HepG2 (cell line): ENCODE measurements at regions not wholly inside any gene's neighbourhood (a gene's known extent, or its start where the extent isn't known, plus 50 kb on each side); places are given as distances from the start of the nearest gene placed in this dataset.

Experiments used
- ATAC-seq: fragments of 200-7000 bp; cut with Tn5 transposase; 3 replicates; pipeline ENCODE4 v1.9.1; 2020; ENCODE audit warnings: mild to moderate bottlenecking, moderate library complexity
- BruUV-seq: library from RNA; stranded (reverse); fragments of 400-500 nt; replicated peaks from 2 replicates; lab custom pipeline; 2021; lab: Mats Ljungman, UMichigan
- CTCF ChIA-PET: fragments of 300-600 bp; formaldehyde crosslinking; extraction: SDS; loops from one replicate; lab custom pipeline; 2021; ENCODE audit warnings: low total read pairs, inconsistent platforms, low intra/inter-chr PET ratio; lab: Yijun Ruan, JAX
- POLR2A ChIA-PET: fragments of 350-600 bp; sonication (Branson Sonifier 250); formaldehyde crosslinking; loops from one replicate; lab custom pipeline; 2020; ENCODE audit warnings: antibody characterized with exemption, inconsistent platforms; lab: Yijun Ruan, JAX
- DNase-seq: peaks from one replicate; pipeline ENCODE4 v3.0.0-alpha.2; 2015; ENCODE audit warnings: low spot score
- FAIRE-seq: peaks from 3 replicates; lab custom pipeline; 2011; peaks lifted over from hg19 to GRCh38; lab: Jason Lieb, UNC
- H2AFZ ChIP-seq: one replicate; pipeline ENCODE4 v1.6.1; 2011; ENCODE audit warnings: low read length, inconsistent platforms
- H3K27ac ChIP-seq: fragments of 300-600 bp; 3 replicates; pipeline ENCODE4 v1.8.0; 2011; ENCODE audit warnings: mixed run types, mild to moderate bottlenecking, mixed read lengths, low read length, inconsistent platforms; ENCODE audit not compliant: insufficient read depth; ENCODE audit errors: extremely low read length
- H3K27me3 ChIP-seq, 2 experiments: fragments of 200-600 bp in 1 of 2; 2 replicates in 1 of 2; 3 replicates in 1 of 2; pipeline versions ENCODE4 v1.6.0 to v1.8.0; 2011; ENCODE audit warnings: low read length in 2 of 2, mild to moderate bottlenecking in 2 of 2, moderate library complexity in 2 of 2, inconsistent platforms in 1 of 2; ENCODE audit not compliant: insufficient read depth in 2 of 2, control insufficient read depth in 1 of 2
- H3K36me3 ChIP-seq, 2 experiments: fragments of 200-600 bp in 1 of 2; replicated peaks in 1 of 2; 2 replicates in 1 of 2; 3 replicates in 1 of 2; pipeline versions ENCODE4 v1.5.1 to v1.8.0; 2011; ENCODE audit warnings: low read length in 2 of 2, inconsistent platforms in 1 of 2; ENCODE audit not compliant: insufficient read depth in 2 of 2, control insufficient read depth in 1 of 2
- H3K4me1 ChIP-seq: 2 replicates; pipeline ENCODE4 v1.5.1; 2012; ENCODE audit warnings: low read length, inconsistent platforms; ENCODE audit not compliant: insufficient read depth
- H3K4me2 ChIP-seq: 2 replicates; pipeline ENCODE4 v1.6.0; 2011; ENCODE audit warnings: low read depth, low read length, inconsistent platforms
- H3K4me3 ChIP-seq, 3 experiments: fragments of 200-600 bp in 1 of 3; sonication (generic), shearing (Covaris generic) in 1 of 3; replicated peaks in 1 of 3; 2 replicates each; pipeline ENCODE4 v1.5.1; 2011 to 2016; ENCODE audit warnings: low read length in 3 of 3, inconsistent platforms in 2 of 3, low read depth in 2 of 3, mild to moderate bottlenecking in 2 of 3, control low read depth in 1 of 3, mixed read lengths in 1 of 3; ENCODE audit not compliant: insufficient read depth in 1 of 3
- H3K79me2 ChIP-seq: one replicate; pipeline ENCODE4 v1.6.1; 2011; ENCODE audit warnings: low read length, inconsistent platforms; ENCODE audit not compliant: insufficient read depth
- H3K9ac ChIP-seq: 2 replicates; pipeline ENCODE4 v1.6.0; 2011; ENCODE audit warnings: mild to moderate bottlenecking, low read depth, low read length, inconsistent platforms; ENCODE audit not compliant: insufficient read depth
- H3K9me3 ChIP-seq: 2 replicates; pipeline ENCODE4 v1.5.1; 2012; ENCODE audit warnings: mild to moderate bottlenecking, low read length
- H4K20me1 ChIP-seq: 2 replicates; pipeline ENCODE4 v1.6.0; 2011; ENCODE audit warnings: inconsistent platforms, mild to moderate bottlenecking, low read length, moderate library complexity; ENCODE audit not compliant: insufficient read depth
- DNMT1 ChIP-seq: sonication (generic); formaldehyde crosslinking; IDR thresholded peaks from 2 replicates; pipeline ENCODE4 v1.5.1; 2020; ENCODE audit warnings: mild to moderate bottlenecking, missing genetic modification reagents
- HINFP ChIP-seq: sonication (generic); formaldehyde crosslinking; IDR thresholded peaks from 2 replicates; pipeline ENCODE4 v1.4.0; 2020; ENCODE audit warnings: low read depth, mild to moderate bottlenecking, missing genetic modification reagents
- PCBP1 ChIP-seq: fragments of 200-400 bp; formaldehyde crosslinking; IDR thresholded peaks from 2 replicates; pipeline ENCODE4 v1.6.1; 2017; ENCODE audit warnings: mild to moderate bottlenecking, low read depth, low read length, borderline replicate concordance
- RBM22 ChIP-seq: fragments of 200-400 bp; formaldehyde crosslinking; optimal IDR thresholded peaks from 2 replicates; pipeline ENCODE3; 2017; ENCODE audit warnings: mild to moderate bottlenecking, low read length, moderate library complexity
- TSC22D2 ChIP-seq: sonication (generic); formaldehyde crosslinking; IDR thresholded peaks from 2 replicates; pipeline ENCODE4 v1.5.1; 2020; ENCODE audit warnings: missing genetic modification reagents, mild to moderate bottlenecking, borderline replicate concordance
- ZSCAN20 ChIP-seq: sonication (generic); formaldehyde crosslinking; IDR thresholded peaks from 2 replicates; pipeline ENCODE4 v1.4.0; 2020; ENCODE audit warnings: missing genetic modification reagents, mild to moderate bottlenecking, borderline replicate concordance
- ZUFSP ChIP-seq: sonication (generic); formaldehyde crosslinking; IDR thresholded peaks from 2 replicates; pipeline ENCODE4 v1.9.0; 2021; ENCODE audit warnings: missing genetic modification reagents, mild to moderate bottlenecking, borderline replicate concordance
- WGBS: methylation state at CpG from one replicate; pipeline ENCODE4 v1.1.6; 2017; ENCODE audit warnings: low lambda C conversion rate; 5-methylcytosine and 5-hydroxymethylcytosine counted together
- in situ Hi-C: cut with HindIII; loops from 2 replicates; pipeline ENCODE4 v1.10.0; 2017; ENCODE audit warnings: low pct_unique_long_range_greater_than_20kb; ENCODE audit not compliant: extremely low pct_ligation_motif_present
- intact Hi-C: fragments of 100-400 bp; cut with micrococcal nuclease; formaldehyde crosslinking; loops from one replicate; pipeline ENCODE4 v1.10.0; 2022; ENCODE audit not compliant: unreplicated experiment
- TF ChIP-seq, protein P1 (sequence below): fragments of 450-650 bp; IDR thresholded peaks from 2 replicates; pipeline ENCODE4 v1.6.1; 2017
- TF ChIP-seq, protein P2 (sequence below): sonication (generic); formaldehyde crosslinking; IDR thresholded peaks from 2 replicates; pipeline ENCODE4 v1.4.0; 2020; ENCODE audit warnings: missing genetic modification reagents
- TF ChIP-seq, protein P3 (sequence below): IDR thresholded peaks from 2 replicates; pipeline ENCODE4 v1.4.0; 2020; ENCODE audit warnings: mild to moderate bottlenecking, missing genetic modification reagents

DNA sequence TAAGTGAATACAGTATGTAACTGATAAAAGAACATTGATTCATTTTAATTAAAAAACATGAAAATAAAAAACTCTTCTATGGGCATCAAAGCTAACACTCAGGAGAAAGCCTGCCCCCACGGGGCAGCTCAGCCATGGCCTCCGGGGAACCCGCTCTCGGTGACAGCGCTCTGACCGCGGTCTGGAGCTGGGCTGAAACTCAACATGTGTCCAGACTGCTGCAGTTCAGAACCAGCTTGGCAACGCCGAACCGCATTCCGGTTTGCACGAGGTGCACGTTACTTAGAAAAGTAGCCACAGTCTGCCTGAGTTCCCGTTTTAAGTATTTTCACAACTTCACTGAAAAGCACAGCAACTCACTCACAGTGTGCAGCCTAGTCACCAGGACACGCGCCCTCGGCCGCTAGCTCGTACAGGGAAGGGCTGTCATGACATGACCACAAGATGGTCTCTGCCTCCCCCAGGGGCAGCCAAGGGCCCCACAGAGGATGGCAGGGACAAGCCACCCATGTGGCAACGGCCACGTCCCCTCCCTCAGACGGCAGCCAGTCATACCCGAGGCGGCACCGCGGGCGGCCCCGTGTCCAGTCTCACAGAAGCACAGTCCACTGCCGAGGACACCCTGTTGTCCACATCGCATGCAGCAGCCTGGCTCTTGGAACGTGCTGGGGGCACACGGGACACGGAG, 77.1 kb upstream of the METRNL start:
- no peak; the same call in 1 of the 3 replicates for ATAC-seq
- ChIA-PET CTCF (no interaction called here), POLR2A (no interaction called here)
- TF ChIP-seq ZUFSP (CRISPR knock-in tag): no peak
- TF ChIP-seq RBM22: no peak
- TF ChIP-seq, protein P1, sequence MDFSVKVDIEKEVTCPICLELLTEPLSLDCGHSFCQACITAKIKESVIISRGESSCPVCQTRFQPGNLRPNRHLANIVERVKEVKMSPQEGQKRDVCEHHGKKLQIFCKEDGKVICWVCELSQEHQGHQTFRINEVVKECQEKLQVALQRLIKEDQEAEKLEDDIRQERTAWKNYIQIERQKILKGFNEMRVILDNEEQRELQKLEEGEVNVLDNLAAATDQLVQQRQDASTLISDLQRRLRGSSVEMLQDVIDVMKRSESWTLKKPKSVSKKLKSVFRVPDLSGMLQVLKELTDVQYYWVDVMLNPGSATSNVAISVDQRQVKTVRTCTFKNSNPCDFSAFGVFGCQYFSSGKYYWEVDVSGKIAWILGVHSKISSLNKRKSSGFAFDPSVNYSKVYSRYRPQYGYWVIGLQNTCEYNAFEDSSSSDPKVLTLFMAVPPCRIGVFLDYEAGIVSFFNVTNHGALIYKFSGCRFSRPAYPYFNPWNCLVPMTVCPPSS: no peak
- no peak for TF ChIP-seq PCBP1
- no peak for TF ChIP-seq TSC22D2 (CRISPR knock-in tag)
- no peak for TF ChIP-seq HINFP (CRISPR knock-in tag)
- TF ChIP-seq ZSCAN20: no peak
- peak; percentile 45; the same call in 1 of the 2 replicates for TF ChIP-seq DNMT1
- TF ChIP-seq, protein P2, sequence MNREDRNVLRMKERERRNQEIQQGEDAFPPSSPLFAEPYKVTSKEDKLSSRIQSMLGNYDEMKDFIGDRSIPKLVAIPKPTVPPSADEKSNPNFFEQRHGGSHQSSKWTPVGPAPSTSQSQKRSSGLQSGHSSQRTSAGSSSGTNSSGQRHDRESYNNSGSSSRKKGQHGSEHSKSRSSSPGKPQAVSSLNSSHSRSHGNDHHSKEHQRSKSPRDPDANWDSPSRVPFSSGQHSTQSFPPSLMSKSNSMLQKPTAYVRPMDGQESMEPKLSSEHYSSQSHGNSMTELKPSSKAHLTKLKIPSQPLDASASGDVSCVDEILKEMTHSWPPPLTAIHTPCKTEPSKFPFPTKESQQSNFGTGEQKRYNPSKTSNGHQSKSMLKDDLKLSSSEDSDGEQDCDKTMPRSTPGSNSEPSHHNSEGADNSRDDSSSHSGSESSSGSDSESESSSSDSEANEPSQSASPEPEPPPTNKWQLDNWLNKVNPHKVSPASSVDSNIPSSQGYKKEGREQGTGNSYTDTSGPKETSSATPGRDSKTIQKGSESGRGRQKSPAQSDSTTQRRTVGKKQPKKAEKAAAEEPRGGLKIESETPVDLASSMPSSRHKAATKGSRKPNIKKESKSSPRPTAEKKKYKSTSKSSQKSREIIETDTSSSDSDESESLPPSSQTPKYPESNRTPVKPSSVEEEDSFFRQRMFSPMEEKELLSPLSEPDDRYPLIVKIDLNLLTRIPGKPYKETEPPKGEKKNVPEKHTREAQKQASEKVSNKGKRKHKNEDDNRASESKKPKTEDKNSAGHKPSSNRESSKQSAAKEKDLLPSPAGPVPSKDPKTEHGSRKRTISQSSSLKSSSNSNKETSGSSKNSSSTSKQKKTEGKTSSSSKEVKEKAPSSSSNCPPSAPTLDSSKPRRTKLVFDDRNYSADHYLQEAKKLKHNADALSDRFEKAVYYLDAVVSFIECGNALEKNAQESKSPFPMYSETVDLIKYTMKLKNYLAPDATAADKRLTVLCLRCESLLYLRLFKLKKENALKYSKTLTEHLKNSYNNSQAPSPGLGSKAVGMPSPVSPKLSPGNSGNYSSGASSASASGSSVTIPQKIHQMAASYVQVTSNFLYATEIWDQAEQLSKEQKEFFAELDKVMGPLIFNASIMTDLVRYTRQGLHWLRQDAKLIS (CRISPR knock-in tag): no peak
- TF ChIP-seq, protein P3, sequence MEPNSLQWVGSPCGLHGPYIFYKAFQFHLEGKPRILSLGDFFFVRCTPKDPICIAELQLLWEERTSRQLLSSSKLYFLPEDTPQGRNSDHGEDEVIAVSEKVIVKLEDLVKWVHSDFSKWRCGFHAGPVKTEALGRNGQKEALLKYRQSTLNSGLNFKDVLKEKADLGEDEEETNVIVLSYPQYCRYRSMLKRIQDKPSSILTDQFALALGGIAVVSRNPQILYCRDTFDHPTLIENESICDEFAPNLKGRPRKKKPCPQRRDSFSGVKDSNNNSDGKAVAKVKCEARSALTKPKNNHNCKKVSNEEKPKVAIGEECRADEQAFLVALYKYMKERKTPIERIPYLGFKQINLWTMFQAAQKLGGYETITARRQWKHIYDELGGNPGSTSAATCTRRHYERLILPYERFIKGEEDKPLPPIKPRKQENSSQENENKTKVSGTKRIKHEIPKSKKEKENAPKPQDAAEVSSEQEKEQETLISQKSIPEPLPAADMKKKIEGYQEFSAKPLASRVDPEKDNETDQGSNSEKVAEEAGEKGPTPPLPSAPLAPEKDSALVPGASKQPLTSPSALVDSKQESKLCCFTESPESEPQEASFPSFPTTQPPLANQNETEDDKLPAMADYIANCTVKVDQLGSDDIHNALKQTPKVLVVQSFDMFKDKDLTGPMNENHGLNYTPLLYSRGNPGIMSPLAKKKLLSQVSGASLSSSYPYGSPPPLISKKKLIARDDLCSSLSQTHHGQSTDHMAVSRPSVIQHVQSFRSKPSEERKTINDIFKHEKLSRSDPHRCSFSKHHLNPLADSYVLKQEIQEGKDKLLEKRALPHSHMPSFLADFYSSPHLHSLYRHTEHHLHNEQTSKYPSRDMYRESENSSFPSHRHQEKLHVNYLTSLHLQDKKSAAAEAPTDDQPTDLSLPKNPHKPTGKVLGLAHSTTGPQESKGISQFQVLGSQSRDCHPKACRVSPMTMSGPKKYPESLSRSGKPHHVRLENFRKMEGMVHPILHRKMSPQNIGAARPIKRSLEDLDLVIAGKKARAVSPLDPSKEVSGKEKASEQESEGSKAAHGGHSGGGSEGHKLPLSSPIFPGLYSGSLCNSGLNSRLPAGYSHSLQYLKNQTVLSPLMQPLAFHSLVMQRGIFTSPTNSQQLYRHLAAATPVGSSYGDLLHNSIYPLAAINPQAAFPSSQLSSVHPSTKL: no peak

More for the DNA sequence above, 77.1 kb upstream of the METRNL start:
- Histone ChIP-seq H3K79me2 (no peaks in the 10 kb centered on the region), H3K4me3 (no peak overlapping the region), H3K27me3 (no peaks in the 10 kb centered on the region), H3K36me3 (peaks cover 22 to 23% of the 10 kb centered on the region in 2 experiments; a peak in 4 of 5 replicates), H4K20me1 (no peaks in the 10 kb centered on the region), H3K9ac (no peak overlapping the region), H3K27ac (no peak overlapping the region), H3K4me1 (no peaks in the 10 kb centered on the region), H3K4me2 (no peak overlapping the region), H3K9me3 (peaks cover 7% of the 10 kb centered on the region; the same call in 1 of the 2 replicates), H2AFZ (no peak overlapping the region)
- in situ Hi-C loops: no loop called here
- intact Hi-C loops: no loop called here
- no peak for DNase-seq
- WGBS: 97% methylated on average over 28 of the region's 33 CpGs
- no TSS peak for BruUV-seq
- no peak for FAIRE-seq
